ENCODE measurements at regions not wholly inside any gene's neighbourhood (a gene's known extent, or its start where the extent isn't known, plus 50 kb on each side); places are given as distances from the start of the nearest gene placed in this dataset.

DNA sequence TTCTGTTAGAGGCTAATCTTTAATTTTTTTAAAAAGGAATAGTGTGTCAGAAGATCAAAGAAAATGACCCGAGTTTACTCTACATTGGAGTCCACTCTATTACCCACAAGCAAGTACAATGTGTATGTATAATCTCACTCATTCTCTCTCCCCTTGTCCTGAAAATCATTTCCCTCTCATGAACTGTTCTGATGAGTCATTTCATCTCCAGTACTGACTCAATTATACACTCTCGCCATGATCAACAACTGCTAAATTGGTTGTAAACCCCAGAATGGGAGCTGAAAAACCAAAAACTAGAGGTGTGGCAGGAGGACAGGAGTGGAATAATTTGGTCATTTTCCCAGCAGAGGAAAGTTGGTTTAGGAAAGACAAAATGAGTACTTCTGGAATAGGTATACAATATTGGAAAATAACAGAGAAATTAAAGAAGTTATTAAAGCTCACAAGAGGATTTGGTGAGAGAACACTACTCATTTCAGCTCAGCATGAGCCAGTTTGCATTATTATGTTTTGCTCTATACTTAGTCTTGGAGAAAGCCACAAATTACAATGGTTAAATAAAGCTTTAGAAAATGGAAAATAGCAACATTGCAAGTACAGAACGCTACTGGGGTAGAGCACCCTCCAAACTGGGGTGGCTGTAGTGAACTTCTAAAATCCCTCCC lies 144.3 kb upstream of the PFN2 start:
- no peak for TF ChIP-seq ZNF416 (CRISPR knock-in tag; IDR thresholded peaks at IDR 0.05)
- TF ChIP-seq, protein P1, sequence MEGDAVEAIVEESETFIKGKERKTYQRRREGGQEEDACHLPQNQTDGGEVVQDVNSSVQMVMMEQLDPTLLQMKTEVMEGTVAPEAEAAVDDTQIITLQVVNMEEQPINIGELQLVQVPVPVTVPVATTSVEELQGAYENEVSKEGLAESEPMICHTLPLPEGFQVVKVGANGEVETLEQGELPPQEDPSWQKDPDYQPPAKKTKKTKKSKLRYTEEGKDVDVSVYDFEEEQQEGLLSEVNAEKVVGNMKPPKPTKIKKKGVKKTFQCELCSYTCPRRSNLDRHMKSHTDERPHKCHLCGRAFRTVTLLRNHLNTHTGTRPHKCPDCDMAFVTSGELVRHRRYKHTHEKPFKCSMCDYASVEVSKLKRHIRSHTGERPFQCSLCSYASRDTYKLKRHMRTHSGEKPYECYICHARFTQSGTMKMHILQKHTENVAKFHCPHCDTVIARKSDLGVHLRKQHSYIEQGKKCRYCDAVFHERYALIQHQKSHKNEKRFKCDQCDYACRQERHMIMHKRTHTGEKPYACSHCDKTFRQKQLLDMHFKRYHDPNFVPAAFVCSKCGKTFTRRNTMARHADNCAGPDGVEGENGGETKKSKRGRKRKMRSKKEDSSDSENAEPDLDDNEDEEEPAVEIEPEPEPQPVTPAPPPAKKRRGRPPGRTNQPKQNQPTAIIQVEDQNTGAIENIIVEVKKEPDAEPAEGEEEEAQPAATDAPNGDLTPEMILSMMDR (IDR thresholded peaks at IDR 0.05), result no peak
- TF ChIP-seq, protein P2, sequence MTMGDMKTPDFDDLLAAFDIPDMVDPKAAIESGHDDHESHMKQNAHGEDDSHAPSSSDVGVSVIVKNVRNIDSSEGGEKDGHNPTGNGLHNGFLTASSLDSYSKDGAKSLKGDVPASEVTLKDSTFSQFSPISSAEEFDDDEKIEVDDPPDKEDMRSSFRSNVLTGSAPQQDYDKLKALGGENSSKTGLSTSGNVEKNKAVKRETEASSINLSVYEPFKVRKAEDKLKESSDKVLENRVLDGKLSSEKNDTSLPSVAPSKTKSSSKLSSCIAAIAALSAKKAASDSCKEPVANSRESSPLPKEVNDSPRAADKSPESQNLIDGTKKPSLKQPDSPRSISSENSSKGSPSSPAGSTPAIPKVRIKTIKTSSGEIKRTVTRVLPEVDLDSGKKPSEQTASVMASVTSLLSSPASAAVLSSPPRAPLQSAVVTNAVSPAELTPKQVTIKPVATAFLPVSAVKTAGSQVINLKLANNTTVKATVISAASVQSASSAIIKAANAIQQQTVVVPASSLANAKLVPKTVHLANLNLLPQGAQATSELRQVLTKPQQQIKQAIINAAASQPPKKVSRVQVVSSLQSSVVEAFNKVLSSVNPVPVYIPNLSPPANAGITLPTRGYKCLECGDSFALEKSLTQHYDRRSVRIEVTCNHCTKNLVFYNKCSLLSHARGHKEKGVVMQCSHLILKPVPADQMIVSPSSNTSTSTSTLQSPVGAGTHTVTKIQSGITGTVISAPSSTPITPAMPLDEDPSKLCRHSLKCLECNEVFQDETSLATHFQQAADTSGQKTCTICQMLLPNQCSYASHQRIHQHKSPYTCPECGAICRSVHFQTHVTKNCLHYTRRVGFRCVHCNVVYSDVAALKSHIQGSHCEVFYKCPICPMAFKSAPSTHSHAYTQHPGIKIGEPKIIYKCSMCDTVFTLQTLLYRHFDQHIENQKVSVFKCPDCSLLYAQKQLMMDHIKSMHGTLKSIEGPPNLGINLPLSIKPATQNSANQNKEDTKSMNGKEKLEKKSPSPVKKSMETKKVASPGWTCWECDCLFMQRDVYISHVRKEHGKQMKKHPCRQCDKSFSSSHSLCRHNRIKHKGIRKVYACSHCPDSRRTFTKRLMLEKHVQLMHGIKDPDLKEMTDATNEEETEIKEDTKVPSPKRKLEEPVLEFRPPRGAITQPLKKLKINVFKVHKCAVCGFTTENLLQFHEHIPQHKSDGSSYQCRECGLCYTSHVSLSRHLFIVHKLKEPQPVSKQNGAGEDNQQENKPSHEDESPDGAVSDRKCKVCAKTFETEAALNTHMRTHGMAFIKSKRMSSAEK (CRISPR knock-in tag; IDR thresholded peaks at IDR 0.05; ENCODE audit: borderline replicate concordance), result no peak
- no peak for TF ChIP-seq NFYB (CRISPR knock-in tag; conservative IDR thresholded peaks at IDR 0.05; ENCODE audit: low read depth)
- TF ChIP-seq, protein P3, sequence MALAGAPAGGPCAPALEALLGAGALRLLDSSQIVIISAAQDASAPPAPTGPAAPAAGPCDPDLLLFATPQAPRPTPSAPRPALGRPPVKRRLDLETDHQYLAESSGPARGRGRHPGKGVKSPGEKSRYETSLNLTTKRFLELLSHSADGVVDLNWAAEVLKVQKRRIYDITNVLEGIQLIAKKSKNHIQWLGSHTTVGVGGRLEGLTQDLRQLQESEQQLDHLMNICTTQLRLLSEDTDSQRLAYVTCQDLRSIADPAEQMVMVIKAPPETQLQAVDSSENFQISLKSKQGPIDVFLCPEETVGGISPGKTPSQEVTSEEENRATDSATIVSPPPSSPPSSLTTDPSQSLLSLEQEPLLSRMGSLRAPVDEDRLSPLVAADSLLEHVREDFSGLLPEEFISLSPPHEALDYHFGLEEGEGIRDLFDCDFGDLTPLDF (CRISPR knock-in tag; IDR thresholded peaks at IDR 0.05), result no peak
- TF ChIP-seq ZNF232 (CRISPR knock-in tag; IDR thresholded peaks at IDR 0.05), result no peak
- no peak for TF ChIP-seq GTF2I (CRISPR knock-in tag; conservative IDR thresholded peaks at IDR 0.05)
- no peak for TF ChIP-seq ETV6 (CRISPR knock-in tag; IDR thresholded peaks at IDR 0.05)
- no peak for TF ChIP-seq PRRX2 (CRISPR knock-in tag; IDR thresholded peaks at IDR 0.05)
- TF ChIP-seq, protein P4, sequence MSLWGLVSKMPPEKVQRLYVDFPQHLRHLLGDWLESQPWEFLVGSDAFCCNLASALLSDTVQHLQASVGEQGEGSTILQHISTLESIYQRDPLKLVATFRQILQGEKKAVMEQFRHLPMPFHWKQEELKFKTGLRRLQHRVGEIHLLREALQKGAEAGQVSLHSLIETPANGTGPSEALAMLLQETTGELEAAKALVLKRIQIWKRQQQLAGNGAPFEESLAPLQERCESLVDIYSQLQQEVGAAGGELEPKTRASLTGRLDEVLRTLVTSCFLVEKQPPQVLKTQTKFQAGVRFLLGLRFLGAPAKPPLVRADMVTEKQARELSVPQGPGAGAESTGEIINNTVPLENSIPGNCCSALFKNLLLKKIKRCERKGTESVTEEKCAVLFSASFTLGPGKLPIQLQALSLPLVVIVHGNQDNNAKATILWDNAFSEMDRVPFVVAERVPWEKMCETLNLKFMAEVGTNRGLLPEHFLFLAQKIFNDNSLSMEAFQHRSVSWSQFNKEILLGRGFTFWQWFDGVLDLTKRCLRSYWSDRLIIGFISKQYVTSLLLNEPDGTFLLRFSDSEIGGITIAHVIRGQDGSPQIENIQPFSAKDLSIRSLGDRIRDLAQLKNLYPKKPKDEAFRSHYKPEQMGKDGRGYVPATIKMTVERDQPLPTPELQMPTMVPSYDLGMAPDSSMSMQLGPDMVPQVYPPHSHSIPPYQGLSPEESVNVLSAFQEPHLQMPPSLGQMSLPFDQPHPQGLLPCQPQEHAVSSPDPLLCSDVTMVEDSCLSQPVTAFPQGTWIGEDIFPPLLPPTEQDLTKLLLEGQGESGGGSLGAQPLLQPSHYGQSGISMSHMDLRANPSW (CRISPR knock-in tag; conservative IDR thresholded peaks at IDR 0.05; ENCODE audit: low read depth), result no peak
- TF ChIP-seq ZBTB21 (CRISPR knock-in tag; IDR thresholded peaks at IDR 0.05; ENCODE audit: borderline replicate concordance), result no peak
- no peak for TF ChIP-seq JUN (CRISPR knock-in tag; IDR thresholded peaks at IDR 0.05)
- TF ChIP-seq, protein P5, sequence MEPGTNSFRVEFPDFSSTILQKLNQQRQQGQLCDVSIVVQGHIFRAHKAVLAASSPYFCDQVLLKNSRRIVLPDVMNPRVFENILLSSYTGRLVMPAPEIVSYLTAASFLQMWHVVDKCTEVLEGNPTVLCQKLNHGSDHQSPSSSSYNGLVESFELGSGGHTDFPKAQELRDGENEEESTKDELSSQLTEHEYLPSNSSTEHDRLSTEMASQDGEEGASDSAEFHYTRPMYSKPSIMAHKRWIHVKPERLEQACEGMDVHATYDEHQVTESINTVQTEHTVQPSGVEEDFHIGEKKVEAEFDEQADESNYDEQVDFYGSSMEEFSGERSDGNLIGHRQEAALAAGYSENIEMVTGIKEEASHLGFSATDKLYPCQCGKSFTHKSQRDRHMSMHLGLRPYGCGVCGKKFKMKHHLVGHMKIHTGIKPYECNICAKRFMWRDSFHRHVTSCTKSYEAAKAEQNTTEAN (CRISPR knock-in tag; IDR thresholded peaks at IDR 0.05), result no peak
- no peak for TF ChIP-seq TCF7 (CRISPR knock-in tag; IDR thresholded peaks at IDR 0.05; ENCODE audit: low read depth)
